Myocyte (in vitro differentiated cells): ENCODE measurements at regions not wholly inside any gene's neighbourhood (a gene's known extent, or its start where the extent isn't known, plus 50 kb on each side); places are given as distances from the start of the nearest gene placed in this dataset.
"Not testable (repeated sequence)": the region's sequence is repeated elsewhere in the genome, so short reads cannot be mapped to it uniquely, and the experiment has no call there.

Experiments used
- DNase-seq: peaks from one replicate; pipeline ENCODE4 v3.0.0-alpha.2; 2012; ENCODE audit warnings: low read depth

DNA sequence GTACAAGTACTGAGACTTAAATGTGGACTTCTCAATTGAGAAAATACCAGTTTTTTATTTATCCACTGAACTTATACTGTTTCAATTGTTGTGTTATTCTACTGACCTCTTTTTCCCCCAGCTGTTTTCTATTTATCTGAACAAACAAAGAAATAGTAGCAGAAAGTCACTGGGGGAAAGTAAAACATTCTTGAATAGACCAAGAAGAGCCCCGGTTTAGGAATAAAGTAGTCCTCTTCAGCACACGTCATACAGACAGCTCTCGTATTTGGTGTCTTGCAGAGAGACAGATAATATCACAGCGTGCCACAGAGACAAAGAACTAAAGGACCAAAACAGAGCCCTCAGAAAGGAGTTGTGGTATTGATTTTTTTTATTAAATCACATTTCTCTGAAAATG lies 1159.1 kb upstream of the CDH8 start:
- no peak for DNase-seq

DNA sequence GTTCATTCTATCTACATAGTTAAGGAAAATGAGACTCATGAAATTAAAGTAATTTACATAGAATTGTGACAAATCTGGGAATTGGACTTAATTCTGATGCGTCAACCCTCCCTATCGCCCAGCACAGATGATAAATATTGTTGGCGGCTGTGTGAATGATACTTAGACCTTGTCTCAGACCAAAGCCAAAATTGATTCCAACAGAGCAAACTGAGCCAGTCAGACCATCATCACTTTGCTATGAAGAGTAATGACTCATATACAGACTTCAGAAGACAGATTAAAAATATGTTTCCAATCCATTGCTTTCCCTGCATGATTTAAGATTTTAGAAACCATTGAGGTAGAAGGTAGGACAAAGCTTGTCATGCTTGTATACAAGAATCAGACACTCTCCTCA lies 1156.7 kb upstream of the CDH8 start:
- no peak for DNase-seq

DNA sequence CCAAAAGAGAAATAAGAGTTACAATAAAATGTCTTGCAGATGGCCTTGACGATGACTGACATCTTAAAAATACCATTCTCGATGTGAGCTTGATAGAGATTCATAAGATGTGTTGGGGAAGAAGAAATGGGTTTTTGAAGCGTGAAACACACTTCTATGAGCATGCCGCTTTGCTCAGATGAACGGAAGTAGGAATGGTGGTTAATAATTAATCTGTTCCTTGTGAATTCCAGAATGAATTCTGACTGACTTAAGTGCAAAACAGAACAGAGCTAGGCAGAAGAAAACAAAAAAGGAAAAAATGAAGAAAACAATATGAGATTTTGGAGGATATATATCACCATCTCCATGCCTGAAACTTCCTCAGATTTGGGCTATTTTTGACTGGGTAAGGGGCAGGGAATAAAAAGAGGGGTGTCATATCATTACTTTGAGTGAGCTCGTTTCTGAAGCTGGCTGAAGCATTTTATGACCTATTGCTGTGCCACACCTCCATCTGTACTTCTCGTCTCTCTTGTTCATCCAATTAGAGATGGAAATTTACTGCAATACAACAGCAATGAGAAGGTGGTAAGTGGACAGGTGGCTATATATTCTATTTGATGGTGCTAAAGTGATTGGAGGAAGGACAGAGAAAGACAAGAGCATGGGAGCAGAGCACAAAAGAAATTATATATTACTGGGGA lies 1152.0 kb upstream of the CDH8 start:
- no peak for DNase-seq

- no peak for DNase-seq
Observed at GRCh38 chr16:63187638-63188037, 1151.4 kb upstream of the CDH8 start.

GRCh38 chr16:63185235-63185780 lies 1149.1 kb upstream of the CDH8 start:
- no peak for DNase-seq

- no peak for DNase-seq
Observed at GRCh38 chr16:63183743-63184142, 1147.5 kb upstream of the CDH8 start.

- no peak for DNase-seq
Observed at GRCh38 chr16:63175313-63175712, 1139.1 kb upstream of the CDH8 start.

DNA sequence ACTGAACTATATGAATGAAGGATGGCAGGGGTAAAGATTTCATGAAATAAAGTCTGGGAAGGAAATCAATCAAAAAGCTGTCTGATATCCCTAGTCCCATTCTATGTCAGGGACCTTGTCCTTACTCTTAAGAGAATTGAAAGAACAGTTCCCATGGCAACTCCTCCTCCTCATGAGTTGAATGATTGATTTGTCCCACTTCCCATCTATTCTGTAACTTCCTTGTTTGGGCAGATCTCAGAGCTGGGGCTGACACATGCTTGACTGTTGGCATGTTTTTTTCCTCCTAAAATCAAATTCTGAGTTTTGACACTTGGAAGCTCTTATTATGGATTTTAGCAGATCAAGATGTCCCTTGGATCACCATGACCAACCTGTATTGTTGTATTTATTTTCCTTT lies 1138.6 kb upstream of the CDH8 start:
- DNase-seq = no peak

- DNase-seq = no peak
Observed at GRCh38 chr16:63171545-63171944, 1135.3 kb upstream of the CDH8 start.

GRCh38 chr16:63169100-63169499 lies 1132.9 kb upstream of the CDH8 start:
- DNase-seq = no peak

DNA sequence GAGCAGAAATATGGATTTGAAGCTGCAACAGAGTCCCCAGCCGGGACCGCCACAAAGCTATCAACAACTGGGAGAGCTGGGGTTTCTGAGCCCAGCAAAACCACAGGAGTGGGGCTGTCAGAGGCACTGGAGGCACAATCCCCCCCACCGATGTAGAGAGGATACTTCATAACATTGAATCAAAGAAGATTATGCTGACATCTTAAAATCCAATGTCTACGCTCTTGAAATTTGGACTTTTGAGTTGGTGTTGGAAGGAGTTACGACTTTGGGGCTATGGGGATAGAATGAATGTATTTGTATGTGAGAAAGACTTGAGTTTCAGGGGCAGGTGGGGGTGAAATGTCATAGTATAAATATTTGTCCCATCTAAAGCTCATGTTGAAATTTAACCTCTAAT lies 1121.6 kb upstream of the CDH8 start:
- no peak for DNase-seq

GRCh38 chr16:63146251-63146650 lies 1110.0 kb upstream of the CDH8 start:
- no peak for DNase-seq

DNA sequence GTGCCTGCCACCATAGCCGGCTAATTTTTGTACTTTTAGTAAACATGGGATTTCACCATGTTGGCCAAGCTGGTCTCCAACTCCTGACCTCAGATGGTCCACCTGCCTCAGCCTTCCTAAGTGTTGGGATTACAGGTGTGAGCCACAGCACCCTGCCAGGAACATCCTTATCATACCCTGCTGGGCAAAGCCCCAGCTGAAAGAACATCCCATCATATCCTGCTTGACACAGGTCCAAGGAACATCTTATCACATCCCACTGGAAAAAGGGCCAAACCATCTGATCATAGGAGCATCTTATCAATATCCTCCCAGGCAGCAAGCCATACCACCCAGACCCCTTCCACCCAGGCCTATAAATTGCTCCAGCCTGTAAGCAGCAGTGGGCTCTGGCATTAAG lies 1109.2 kb upstream of the CDH8 start:
- DNase-seq = no peak

GRCh38 chr16:63135069-63135468 lies 1098.8 kb upstream of the CDH8 start:
- DNase-seq = no peak

- DNase-seq = no peak
Observed at GRCh38 chr16:63131503-63131902, 1095.3 kb upstream of the CDH8 start.

DNA sequence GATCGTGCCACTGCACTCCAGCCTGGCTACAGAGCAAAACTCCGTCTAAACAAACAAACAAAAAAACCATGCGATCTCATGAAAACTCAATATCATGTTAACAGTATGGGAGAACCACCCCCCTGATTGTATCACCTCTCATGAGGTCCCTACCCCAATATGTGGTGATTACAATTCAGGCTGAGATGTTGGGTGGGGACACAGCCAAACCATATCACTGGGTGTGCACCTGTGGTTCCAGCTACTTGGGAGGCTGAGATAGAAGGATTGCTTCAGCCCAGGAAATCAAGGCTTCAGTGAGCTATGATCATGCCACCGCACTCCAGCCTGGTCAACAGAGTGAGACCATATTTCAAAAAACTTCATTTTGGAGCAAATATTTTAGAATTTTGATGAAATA lies 1094.7 kb upstream of the CDH8 start:
- no peak for DNase-seq

DNA sequence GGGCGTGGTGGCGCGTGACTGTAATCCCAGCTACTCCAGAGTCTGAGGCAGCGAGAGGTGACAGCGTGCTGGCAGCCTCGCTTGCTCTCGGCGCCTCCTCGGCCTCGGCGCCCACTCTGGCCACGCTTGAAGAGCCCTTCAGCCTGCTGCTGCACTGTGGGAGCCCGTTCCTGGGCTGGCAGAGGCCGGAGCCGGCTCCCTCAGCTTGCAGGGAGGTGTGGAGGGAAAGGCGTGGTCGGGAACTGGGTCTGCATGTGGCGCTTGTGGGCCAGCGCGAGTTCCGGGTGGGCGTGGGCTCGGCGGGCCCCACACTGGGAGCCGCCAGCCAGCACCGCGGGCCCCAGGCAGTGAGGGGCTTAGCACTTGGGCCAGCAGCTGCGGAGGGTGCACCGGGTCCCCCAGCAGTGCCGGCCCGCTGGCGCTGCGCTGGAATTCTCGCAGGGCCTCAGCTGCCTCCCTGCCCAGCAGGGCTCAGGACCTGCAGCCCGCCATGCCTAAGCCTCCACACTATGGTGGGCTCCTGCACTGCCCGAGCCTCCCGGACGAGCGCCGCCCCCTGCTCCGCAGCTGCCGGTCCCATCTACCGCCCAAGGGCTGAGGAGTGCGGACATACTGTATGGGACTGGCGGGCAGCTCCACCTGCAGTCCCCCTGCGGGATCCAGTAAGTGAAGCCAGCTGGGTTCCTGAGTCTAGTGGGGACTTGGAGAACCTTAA lies 1093.3 kb upstream of the CDH8 start:
- DNase-seq = no peak

DNA sequence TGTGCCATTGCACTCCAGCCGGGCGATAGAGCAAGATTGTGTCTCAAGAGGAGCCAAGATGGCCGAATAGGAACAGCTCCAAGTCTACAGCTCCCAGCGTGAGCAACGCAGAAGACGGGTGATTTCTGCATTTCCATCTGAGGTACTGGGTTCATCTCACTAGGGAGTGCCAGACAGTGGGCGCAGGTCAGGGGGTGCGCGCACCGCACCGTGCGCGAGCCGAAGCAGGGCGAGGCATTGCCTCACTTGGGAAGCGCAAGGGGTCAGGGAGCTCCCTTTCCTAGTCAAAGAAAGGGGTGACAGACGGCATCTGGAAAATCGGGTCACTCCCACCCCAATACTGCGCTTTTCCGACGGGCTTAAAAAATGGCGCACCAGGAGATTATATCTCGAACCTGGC lies 1083.7 kb upstream of the CDH8 start:
- not testable (repeated sequence) for DNase-seq

DNA sequence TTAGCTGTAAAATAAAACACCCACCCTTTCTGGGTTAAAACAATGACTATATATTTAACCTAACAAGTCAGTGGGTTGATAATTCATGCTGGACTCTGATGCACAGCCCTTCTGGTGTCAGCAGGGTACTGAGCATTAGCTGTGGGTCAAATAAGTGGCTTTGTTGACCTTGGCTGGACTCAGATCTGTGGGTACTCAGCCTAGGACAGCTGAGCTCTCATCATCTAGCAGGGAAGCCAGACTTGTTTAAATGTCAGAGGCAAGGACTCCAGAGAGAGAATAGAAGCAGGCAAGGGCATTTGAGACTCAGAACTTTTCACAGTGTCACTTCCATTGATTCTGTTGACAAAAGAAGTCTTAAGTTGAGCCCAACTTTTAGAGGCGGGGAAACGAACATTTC lies 1063.8 kb upstream of the CDH8 start:
- no peak for DNase-seq

DNA sequence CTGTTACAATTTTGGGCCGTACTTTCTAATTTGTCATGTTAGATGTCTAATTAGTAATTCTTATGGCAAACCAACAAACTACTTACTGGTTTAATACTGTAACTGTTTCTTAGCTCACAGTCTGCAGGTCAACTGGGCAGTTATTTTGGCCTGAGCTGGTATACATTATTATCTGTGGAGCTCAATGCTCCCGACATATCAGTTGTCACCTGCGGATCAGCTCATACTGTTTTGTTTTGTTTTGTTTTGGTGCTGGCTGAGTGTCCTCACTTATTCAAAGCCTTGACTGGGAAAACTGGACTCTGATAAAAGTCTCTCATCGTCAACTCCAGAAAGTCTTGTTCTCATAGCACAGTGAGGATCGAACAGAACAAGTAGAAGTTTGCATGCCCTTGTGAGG lies 1060.6 kb upstream of the CDH8 start:
- DNase-seq = no peak

DNA sequence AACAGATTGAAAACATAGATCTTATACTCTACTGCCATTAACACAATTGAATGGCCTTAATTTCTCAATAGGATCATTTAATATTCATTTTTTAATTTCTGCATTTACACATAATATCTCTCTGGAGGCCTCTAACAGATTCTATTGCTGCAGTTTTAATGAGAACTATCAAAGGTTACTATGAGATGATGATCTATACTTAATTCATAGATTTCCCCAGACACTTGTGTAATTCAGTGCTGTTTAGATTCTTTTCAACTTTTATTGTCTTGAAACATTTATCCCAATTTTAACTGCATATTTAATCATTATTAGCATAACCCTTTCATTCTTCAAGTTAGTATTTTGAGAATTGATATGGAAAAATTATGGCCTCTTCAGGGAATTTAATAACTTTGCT lies 1056.5 kb upstream of the CDH8 start:
- DNase-seq = no peak

DNA sequence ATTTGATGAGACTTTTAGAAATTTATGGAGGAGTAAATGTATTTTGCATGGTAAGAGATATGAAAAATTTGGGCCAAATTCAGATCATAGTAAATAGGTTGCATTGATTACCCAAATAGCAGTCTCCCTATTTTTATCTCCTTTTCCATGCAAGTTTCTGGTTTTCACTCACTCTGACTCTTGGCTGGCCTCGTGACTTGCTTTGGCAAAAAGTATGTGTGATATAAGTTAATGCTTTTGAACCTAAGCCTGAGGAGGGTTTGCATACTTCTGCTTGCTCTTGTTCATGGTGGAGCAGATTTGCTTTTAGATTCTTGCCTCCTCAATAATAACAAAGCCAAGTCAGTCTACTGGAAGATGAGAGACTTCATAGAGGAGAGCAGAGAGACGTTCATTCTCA lies 1045.9 kb upstream of the CDH8 start:
- DNase-seq = no peak

GRCh38 chr16:63080746-63081145 lies 1044.5 kb upstream of the CDH8 start:
- no peak for DNase-seq
